Activated naive CD8-positive, alpha-beta T cell treated with anti-CD3 and anti-CD28 coated beads, Interleukin-2, amount 50 U/mL, for 16 hours (primary cell): ENCODE measurements at regions not wholly inside any gene's neighbourhood (a gene's known extent, or its start where the extent isn't known, plus 50 kb on each side); places are given as distances from the start of the nearest gene placed in this dataset.

Experiments used
- DNase-seq: peaks from one replicate; pipeline ENCODE4 v3.0.0-alpha.2; 2020; ENCODE audit warnings: low read depth, low spot score

DNA sequence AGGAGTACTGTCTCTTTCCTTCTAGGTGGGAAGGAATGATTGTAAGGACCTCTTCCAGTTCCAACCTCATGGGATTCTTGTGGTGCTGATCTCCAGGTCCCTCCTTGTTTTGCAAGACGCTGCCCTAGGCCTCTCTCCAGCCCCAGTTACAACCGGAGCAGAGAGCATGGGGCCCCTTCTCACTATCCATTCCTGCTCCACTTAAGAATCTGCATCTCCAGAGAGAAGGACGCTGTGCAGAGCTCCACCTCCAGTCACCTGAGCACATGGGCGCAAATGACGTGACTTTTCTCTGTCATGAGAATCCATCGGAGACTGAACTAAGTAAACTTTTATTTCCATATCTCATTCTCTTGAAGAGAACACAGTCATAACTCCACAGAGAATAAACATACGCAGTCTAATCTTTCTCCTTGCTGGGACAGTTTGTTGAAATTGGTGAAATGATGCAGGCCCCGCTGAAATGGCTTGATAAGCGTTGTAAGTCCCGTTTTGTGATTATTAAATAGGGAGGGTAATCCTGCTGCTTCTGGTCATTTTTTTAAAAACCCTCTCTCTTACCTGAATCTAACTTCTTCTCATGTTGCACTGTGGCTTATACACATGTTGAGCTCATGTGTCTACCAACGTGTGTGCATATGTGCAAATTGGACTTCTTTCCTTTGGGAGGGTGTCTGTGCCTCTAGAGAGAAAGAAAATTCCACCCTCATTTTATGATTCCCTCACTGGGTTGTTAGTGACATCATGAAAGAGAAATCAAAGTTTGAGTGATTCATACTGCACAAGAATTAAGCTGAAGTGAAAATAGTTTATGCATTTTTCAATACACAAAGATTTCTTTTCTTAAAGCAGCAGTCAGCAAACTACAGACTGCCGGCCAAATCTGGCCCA lies 133.2 kb upstream of the TBX20 start:
- no peak for DNase-seq

DNA sequence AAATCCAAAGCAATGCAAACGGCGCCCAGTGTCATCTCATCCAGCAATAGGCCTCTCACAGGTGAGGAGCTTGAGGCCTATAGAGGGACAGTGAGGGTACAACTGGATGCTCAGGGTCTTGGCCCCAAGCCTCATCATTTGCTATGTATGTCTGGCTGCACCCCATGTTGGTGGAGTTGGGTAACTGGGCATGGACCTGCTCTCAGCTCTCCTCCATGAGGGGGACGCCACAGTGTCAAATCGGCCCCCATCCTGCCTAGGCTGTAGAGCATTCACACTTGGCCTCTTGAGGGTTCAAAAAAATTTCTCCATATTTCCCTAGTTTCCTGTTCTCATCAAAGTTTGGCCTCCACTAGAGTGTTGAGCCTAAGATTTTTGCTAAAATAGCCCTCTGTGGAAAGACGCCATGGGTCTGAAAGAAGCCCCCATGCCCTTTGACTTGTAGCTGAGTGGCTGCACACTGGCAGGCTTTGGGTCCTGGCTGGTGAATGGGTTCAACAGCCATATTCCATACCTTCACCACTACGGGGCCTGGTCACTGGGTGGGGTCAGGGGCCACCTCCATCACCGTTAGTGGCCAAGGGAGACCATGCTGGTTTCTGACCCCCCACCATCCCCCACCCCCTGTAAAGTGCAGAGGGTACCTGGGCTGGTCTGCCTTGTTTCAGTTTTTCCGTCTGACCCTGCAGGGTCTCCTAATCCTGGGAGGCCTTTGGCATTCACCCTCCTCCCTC lies 132.3 kb upstream of the TBX20 start:
- no peak for DNase-seq

DNA sequence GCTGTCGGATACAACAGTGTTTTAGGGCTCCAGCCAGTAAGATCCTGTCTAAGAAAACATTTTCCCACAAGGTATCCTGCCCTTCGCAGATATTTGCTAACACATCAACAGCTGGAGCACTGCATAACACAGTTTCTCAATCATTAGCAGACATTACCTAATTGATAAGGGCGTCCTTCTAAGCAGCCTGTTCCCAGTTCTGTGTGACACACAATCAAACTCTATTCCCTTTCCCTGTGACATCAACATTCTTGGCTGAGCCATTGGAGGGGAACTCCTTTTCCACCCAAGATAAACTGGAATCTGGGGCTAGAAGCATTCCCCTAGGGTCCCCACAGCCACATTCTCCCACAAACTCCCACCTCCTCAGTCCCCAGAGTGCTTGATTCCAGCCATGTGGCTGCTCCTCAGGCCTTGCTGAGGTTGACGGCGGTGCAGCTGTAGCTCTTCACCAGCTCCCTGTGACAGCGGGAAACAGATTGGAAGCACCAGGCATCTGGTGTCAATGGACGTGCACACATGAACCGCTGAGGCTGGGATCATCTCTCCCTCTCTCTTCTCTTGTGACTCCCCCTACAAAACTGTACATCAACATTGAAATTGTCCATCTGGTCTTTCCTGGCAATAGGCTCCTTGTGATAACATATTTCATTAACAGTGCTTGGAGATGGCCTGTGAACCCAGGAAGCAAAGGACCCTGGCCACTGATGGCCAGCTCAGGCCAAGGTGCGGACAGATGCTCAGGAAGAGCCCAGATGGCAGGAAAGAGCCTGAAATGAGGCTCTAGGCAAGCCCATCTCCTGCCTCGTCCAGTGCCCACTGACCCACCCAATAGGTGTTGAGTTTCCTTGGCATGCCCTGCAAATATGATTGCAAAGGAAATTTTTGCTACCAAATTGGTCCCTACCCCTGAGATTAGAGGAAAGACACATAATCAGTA lies 131.1 kb upstream of the TBX20 start:
- no peak for DNase-seq

DNA sequence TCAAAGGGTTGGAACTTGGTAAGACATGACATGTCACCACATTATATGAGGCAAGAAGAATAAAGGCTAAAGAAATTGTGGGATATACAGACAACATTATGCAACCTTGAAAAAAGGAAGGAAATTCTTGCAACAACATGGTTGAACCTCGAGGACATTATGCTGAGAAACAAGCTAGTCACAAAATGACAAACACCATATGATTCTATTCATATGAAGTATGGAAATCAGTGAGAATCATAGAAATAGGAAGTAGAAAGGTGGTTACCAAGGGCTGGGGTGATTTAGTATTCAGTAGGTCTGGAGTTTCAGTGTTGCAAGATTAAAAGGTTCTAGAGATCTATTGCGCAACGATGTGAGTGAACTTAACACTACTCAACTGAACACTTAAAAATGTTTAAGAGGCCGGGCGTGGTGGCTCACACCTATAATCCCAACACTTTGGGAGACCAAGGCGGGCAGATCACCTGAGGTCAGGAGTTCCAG lies 126.9 kb upstream of the TBX20 start:
- no peak for DNase-seq

DNA sequence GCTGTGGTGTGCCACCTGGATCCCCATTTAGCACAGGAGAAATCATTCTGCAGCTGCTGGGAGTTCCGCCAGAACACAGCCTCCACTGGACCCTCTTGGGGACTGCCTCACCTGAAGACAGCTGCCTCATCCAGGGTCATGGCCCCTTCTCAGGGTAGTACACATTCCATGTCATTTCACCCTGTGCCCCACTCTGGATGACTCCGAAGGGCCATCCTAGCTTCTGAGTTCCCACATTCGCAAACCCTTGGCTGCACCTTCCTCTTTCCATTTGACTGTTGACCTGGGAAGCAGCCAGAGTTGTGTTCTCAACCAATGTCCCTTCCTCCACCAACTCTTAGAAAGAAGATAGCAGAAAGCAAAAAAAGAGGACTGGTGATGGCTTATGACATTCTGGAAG lies 125.6 kb upstream of the TBX20 start:
- no peak for DNase-seq

DNA sequence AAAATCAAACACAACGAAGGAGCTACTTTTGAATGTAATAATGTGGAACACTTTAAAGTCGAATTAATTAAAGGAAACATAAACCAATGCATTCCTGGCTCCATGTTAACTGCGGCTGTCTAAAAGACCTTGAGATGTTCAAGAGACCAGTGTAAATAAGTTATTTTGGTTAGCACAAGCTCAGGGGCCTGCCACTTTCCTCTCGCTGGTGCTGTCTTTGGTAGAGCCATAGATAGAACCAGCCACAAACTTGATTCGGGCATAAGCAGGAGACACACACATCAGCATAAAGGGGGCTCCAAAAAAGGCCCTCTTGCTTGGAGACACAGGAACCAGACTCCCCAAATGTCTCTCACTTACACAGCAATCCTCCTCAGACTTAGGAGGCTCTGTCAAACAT lies 121.6 kb upstream of the TBX20 start:
- no peak for DNase-seq

DNA sequence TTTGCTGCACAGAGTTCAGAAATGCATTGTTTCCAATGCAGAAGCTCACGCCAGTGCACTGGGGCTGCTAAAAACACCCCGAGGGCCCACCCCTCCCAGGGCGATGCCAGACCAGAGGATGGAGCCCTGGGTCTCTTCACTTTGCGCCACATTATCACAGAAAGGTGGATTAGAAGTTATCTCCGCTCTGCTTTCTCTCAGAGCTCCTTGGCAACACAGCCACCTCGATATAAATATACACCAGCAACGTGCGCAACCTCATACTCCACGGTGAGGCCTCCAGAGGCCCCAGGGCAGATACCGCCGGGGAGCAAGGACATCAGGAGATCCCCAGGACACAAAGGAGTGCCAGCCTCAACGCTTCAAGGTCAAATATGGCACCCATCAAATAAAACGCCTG lies 121.0 kb upstream of the TBX20 start:
- DNase-seq: no peak

DNA sequence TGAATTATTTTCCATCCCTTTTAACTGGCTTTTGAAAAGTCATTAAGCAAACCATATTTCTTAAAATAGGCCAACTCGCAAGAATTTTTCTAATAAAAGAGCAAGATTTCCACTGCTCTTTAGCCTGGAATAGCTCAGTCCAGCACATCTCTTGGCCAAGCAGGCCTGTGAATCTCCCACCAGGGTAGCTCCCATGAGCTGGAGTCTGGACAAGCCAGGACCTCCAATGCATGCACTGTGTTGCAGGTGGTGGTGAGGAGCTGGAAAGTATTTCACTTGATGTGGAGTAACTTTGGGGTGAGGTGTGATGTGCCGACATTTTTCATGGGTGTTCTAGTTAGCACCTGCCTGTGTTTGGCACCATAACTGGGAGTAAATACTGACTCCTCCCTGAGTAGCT lies 117.3 kb upstream of the TBX20 start:
- DNase-seq: no peak

DNA sequence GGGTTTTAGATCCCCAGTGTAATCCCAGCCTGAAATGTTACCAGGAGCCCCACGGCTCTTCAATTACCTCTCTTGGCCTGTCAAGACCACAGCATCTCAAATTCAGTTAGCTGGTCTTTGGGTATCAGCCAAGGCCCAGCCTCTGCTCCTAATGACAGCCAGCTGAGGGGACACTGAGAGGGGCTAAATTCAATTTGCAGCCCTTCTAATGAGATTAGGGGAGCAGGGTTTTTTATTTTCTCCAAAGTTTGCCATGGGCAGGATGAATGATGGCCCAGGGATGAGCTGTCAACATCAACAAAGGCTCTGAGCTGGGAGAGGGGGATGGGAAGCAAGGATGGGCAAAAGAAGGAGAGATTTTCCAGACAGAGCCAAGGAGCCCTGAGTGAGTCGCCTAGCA lies 116.8 kb upstream of the TBX20 start:
- DNase-seq: no peak

DNA sequence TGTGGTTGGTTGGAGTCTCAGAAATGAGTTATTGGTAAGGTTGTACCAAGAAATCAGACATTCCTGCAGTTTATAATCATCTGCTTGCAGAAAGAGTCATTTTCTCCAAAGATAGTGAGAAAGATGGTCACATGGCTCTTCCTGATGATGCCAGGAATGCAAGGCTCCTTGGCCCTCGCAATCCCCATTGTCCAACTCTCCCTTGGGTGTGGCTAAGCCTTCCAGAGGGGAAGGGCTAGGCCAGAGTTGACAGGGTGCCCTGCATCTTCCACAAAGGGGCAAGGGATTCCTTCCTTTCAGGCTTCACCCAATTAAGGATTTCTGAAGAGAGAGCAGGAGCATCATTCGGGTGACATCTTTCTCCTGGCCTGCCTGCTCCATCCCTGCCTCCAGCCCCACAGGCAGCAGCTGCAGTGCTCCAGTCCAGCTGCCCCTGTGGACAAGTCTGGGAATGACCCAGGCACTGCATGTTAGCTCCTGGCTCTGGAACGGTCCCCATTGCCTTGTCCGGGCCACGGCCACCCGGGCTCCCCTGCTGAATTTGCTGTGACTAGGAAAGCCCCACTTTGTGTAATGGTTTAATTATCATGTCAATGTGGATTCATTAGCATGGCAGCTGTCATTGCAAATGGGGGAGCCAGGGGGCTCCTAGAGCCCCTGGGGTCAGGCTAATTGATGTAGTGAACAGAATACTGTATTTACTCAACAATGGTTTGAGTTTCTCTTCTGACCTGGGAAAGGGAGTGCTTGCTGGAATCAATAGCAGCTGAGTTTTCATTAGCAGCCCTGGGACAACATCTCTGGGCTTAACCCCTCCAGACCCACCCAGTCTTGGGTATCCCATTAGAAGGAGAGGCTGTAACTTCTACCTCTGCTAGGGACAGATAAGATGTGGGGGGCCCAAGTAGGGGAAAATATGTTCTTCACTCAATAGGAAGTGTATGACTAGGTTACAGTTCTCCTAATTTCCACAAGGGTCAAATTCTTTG lies 112.6 kb upstream of the TBX20 start:
- no peak for DNase-seq

DNA sequence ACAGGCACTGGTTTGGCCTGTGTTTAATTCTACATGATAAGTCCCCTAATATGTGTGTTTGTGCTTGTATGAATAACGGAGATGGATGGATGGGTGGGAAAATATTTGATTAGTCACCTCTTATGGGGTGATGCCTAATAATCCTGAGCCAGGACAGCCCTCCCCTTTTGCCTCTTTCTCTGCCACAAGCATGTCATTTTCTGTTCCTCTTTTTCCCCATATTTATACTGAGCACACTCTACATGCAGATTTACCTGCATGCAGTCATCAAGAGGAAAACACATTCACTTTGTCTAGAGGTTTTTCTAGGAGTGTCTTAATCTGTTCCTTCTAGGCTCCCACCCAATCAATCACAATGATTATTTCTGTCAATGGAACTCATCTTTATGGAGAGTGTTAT lies 111.6 kb upstream of the TBX20 start:
- no peak for DNase-seq

DNA sequence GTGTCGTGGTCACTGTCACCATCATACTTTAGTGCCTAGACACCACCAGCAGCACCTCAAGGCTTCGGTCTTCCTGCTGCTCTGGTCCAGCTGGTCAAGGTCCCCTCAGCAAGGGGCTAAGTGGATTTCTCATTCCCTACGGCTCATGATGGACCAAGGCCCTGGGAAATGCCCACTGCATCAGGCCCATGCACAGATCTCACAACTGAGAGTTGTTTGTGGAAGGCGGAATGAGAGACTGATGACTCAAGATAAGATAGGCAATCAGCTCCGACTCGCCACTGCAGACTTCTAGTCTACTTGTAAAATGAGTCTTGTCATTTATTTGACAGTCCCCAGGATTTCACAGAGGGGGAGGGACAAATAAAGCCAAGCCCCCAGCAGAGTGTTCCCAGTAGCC lies 108.4 kb upstream of the TBX20 start:
- no peak for DNase-seq

DNA sequence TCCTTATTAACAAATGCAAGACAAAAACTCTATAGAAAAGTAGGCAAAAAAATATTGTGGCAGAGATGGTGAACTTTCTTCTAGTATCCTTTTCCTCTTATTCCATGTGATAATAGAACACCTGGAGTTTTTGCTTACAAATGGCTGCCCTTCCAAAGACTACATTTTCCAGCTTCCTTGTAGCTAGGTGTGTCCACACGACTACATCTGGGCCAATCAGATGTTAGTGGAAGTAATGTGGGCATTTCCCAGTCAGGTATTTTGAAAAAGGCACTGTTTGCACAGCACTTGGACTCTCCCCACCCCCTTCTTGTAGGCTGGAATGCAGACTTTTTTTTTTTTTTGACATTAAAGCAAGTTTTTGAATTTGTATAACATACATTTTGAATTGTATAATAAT lies 105.5 kb upstream of the TBX20 start:
- DNase-seq: no peak

DNA sequence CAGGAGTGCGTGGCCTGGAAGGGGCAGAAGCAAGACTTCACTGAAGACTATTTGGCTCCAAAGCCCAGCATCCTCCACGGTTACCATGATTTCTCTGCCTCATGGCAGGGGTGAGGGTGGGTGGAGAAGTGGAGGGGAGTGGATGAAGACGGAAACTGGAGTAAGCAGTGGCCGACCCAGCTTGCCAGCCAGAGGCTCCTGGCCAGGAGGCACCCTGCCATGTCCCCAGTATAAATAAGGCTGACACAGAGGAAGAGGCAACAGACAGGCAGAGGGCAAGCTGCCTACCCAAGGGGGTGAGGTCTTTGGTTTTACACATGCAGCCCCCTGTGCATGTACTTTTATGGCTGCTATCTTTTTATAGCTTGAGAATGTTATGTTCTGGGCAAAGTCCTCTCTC lies 102.6 kb upstream of the TBX20 start:
- DNase-seq: no peak

DNA sequence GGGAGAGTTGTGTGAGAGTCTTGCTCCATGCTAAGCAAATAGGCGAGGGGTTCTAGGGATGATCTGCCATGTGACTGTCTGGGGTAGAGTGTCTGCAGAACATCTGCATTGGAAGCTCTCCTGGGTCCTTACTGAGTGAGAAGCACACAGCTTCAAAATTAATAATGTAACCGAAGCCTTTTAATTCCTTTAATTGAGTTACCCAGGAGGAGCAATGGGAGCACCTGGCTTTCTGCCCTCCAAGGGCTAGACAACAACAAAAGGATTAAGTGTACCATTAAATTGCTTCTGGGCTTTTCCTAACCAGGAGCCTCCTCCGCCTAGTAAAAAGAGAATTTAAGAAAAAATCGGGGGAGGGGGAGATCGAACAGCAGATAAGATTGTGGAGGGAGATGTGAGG lies 102.0 kb upstream of the TBX20 start:
- no peak for DNase-seq

DNA sequence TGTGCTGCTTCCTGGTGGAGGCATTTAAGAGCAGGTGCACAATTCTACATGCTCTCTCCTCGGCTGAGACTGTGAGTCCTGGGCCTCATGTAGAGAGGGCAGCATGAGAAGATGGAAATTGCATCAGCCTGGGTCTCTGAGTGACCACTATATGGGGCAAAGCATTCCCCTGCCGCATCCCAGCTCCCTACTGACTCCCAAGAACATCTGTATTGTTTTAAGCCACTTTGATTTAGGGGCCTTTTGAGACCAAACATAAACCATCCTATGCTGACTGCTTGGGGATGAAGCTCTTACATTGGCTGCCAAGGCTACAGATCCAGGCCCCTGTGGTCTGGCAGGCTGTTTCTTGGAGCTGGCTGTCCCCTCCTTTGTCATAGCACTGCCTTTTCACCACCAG lies 101.3 kb upstream of the TBX20 start:
- no peak for DNase-seq

DNA sequence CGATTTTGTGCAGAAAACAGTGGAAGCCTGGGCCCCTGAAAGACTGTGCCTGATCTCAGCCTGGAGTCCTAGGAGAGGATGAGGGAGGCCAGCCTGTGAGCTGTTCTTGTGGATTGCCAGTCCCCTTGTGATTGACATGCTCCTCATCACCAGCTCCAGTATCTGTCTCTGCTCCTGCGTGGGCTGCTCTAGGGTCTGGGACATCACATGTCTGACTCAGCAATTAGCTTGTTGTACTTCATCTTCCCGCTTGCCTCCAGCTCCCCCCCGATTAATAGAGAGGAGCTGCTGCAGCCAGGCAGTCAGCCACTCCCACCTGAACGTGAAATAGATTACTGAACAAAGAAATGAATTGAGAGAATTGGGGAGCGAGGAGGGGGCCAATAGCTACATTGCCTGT lies 99.6 kb upstream of the TBX20 start:
- DNase-seq: no peak

DNA sequence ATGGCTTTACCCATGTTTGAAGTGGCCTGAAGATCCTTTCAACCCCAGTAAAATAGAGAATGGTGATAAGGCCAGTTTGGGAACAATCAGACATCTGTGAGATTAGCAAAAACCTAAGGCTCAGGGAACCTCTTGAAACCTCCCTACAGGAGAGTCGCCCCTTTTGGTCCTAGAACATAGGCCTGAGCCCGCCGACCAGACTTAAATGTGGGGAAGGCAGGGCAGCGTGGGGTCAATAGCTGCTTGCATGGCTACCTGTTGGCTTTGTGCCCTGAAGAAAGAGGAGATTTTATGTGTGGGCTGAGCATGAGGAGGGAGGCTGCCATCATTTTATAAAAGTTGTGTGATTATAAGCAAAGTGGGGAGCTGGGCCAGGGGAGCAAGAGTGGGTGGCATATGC lies 97.6 kb upstream of the TBX20 start:
- no peak for DNase-seq

DNA sequence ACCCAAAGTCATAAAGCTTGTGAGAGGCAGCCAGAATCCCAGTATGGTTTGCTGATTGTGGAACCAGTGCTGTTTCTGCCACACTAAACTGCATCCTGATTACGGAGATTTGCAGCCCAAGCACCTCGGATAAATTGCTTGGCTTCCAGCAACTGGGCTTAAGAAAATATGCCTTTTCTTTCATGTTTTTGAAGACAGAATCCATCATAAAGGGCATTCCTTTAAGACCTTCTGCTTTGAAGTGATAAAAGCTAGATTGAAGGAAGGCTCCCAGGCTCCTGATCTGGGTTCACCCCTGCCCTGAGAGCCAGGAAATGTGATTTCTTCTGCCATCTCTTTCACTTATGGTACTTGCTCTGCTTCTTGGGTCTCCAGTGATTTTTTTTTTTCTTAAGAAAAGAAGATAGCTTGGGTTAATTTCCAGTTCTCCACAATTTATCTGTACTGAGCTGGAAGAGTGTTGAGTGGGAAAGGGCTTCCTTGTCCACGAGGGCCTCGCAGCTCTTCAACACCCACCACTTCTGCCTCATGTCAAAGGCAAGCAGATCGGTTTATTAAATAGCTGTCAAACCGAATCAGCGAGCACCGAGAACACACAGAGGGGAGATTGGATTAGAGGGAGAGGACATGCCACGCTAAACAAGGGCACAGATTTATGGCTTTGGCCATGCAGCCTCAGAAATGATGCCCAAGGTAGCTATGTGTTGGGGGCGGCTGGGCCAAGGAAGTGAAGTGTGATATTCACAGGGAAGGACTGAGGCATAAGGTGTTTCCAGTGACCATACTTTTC lies 94.9 kb upstream of the TBX20 start:
- no peak for DNase-seq

DNA sequence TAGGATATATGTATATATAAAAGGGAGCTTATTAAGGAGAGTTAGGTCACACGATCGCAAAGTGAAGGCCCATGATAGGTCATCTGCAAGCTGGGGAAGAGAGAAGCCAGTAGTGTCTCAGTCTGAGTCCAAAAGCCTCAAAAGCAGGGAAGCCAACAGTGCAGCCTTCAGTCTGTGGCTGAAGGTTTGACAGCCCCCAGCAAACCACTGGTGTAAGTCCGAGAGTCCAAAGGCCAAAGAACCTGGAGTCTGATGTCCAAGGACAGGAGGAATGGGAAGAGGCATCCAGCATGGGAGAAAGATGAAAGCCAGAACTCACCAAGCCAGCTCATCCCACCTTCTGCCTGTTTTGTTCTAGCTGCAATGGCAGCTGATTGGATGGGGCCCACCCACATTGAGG lies 88.9 kb upstream of the TBX20 start:
- no peak for DNase-seq
